ENCODE measurements at regions not wholly inside any gene's neighbourhood (a gene's known extent, or its start where the extent isn't known, plus 50 kb on each side); places are given as distances from the start of the nearest gene placed in this dataset.

DNA sequence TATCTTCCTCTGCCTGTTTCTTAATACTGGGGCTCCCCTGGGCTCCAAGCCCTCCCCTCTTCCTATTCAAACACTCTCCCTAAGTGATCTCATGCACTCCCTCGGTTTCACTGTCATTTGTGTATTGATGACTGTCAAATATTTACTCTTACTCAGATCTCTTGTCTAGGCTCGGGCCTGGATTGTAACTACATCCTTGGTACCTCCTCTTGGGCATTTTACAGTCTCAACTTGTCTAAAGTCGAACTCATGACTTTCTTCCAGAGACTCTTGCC, 189.4 kb upstream of the PRDM1 start:
- TF ChIP-seq, protein P1, sequence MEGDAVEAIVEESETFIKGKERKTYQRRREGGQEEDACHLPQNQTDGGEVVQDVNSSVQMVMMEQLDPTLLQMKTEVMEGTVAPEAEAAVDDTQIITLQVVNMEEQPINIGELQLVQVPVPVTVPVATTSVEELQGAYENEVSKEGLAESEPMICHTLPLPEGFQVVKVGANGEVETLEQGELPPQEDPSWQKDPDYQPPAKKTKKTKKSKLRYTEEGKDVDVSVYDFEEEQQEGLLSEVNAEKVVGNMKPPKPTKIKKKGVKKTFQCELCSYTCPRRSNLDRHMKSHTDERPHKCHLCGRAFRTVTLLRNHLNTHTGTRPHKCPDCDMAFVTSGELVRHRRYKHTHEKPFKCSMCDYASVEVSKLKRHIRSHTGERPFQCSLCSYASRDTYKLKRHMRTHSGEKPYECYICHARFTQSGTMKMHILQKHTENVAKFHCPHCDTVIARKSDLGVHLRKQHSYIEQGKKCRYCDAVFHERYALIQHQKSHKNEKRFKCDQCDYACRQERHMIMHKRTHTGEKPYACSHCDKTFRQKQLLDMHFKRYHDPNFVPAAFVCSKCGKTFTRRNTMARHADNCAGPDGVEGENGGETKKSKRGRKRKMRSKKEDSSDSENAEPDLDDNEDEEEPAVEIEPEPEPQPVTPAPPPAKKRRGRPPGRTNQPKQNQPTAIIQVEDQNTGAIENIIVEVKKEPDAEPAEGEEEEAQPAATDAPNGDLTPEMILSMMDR (IDR thresholded peaks at IDR 0.05; ENCODE audit: low read depth, low read length, poor library complexity, severe bottlenecking) = no peak
- TF ChIP-seq EZH2phosphoT487 (IDR thresholded peaks at IDR 0.05; ENCODE audit: borderline replicate concordance, low read length) = no peak

Data from DOHH2 (cell line).